Gastrocnemius medialis (tissue), 4 donors: ENCODE measurements at regions not wholly inside any gene's neighbourhood (a gene's known extent, or its start where the extent isn't known, plus 50 kb on each side); places are given as distances from the start of the nearest gene placed in this dataset.

ENCODE experiments used
- ATAC-seq, 2 donors: fragments of 150-250 bp; one replicate each; pipeline ENCODE4 v1.9.1; 2016
- DNase-seq, 2 donors: peaks; one replicate each; pipeline ENCODE4 v3.0.0-alpha.2; 2019
- H3K27ac ChIP-seq, 4 donors: fragments of 200-600 bp; sonication (generic); 1 replicate in 1 of 4; 2 replicates in 3 of 4; pipeline ENCODE4 v1.5.1; 2016 to 2018; ENCODE audit warnings: mild to moderate bottlenecking in 2 of 4, moderate library complexity in 1 of 4
- H3K27me3 ChIP-seq, 3 donors: fragments of 200-600 bp; sonication (generic) in 2 of 3; 1 replicate in 1 of 3; 2 replicates in 2 of 3; pipeline versions ENCODE4 v1.5.1 to v1.6.0; 2016 to 2019; ENCODE audit warnings: mild to moderate bottlenecking in 1 of 3, moderate library complexity in 1 of 3
- H3K36me3 ChIP-seq, 2 donors: fragments of 200-600 bp; sonication (generic) in 1 of 2; one replicate each; pipeline ENCODE4 v1.5.1; 2017 to 2018
- H3K4me1 ChIP-seq, 2 donors: fragments of 200-600 bp; sonication (generic) in 1 of 2; one replicate each; pipeline ENCODE4 v1.5.1; 2016 to 2017; ENCODE audit warnings: mild to moderate bottlenecking in 2 of 2
- H3K4me3 ChIP-seq, 4 donors: fragments of 200-600 bp; sonication (generic) in 3 of 4; 1 replicate in 1 of 4; 2 replicates in 3 of 4; pipeline ENCODE4 v1.5.1; 2016 to 2019; ENCODE audit warnings: mild to moderate bottlenecking in 2 of 4
- H3K9me3 ChIP-seq, 3 donors: fragments of 200-600 bp; sonication (generic) in 2 of 3; 1 replicate in 1 of 3; 2 replicates in 2 of 3; pipeline ENCODE4 v1.5.1; 2016 to 2019
- CTCF ChIP-seq, 5 experiments: fragments of 450-650 bp in 3 of 5; fragments of 200-600 bp in 2 of 5; sonication (generic) in 2 of 5; IDR thresholded peaks in 4 of 5; conservative IDR thresholded peaks in 1 of 5; 1 replicate in 4 of 5; 2 replicates in 1 of 5; pipeline ENCODE4 v1.5.1; 2016 to 2019; ENCODE audit warnings: antibody characterized with exemption in 5 of 5, mild to moderate bottlenecking in 3 of 5, moderate library complexity in 3 of 5
- POLR2A ChIP-seq, 2 donors: fragments of 450-650 bp; IDR thresholded peaks; one replicate each; pipeline ENCODE4 v1.6.1; 2017; ENCODE audit warnings: antibody characterized with exemption in 2 of 2, mild to moderate bottlenecking in 2 of 2, moderate library complexity in 2 of 2
- in situ Hi-C, 4 donors: fragments of 200-750 bp; cut with MboI; loops; one replicate each; pipeline versions ENCODE4 v1.15.0 to v1.8.0; 2017; ENCODE audit warnings: low sequenced_read_pairs in 4 of 4
- intact Hi-C: fragments of 100-400 bp; cut with DNase I; formaldehyde crosslinking; loops from one replicate; pipeline ENCODE4 v1.15.1; 2023; ENCODE audit warnings: low total_unique reads

GRCh38 chr10:107485019-107485418 lies 320.5 kb upstream of the SORCS1 start:
- Histone ChIP-seq H3K27me3 (no peaks in the 10 kb centered on the region), H3K36me3 (no peaks in the 10 kb centered on the region), H3K27ac (no peak overlapping the region), H3K9me3 (no peaks in the 10 kb centered on the region), H3K4me3 (no peak overlapping the region), H3K4me1 (no peaks in the 10 kb centered on the region)
- in situ Hi-C loops: no loop called here
- ATAC-seq (no peak), DNase-seq (no peak)
- TF ChIP-seq CTCF (IDR thresholded peaks at IDR 0.05 in 4 of 5, conservative IDR thresholded peaks at IDR 0.05 in 1 of 5): no peak
- TF ChIP-seq POLR2A (IDR thresholded peaks at IDR 0.05): no peak
- intact Hi-C loops: no loop called here

GRCh38 chr10:107481881-107482280 lies 317.4 kb upstream of the SORCS1 start:
- in situ Hi-C loops (no loop called here), intact Hi-C loops (no loop called here)
- TF ChIP-seq POLR2A (IDR thresholded peaks at IDR 0.05) (no peak), CTCF (IDR thresholded peaks at IDR 0.05 in 4 of 5, conservative IDR thresholded peaks at IDR 0.05 in 1 of 5) (no peak)
- H3K27me3 ChIP-seq: no peaks in the 10 kb centered on the region
- H3K9me3 ChIP-seq: no peaks in the 10 kb centered on the region
- no peak overlapping the region for H3K4me3 ChIP-seq
- ATAC-seq (no peak), DNase-seq (no peak)
- no peaks in the 10 kb centered on the region for H3K4me1 ChIP-seq
- no peak overlapping the region for H3K27ac ChIP-seq
- H3K36me3 ChIP-seq: no peaks in the 10 kb centered on the region

- in situ Hi-C loops (no loop called here), intact Hi-C loops (no loop called here)
- no peak overlapping the region for H3K4me3 ChIP-seq
- TF ChIP-seq CTCF (IDR thresholded peaks at IDR 0.05 in 4 of 5, conservative IDR thresholded peaks at IDR 0.05 in 1 of 5) (no peak), POLR2A (IDR thresholded peaks at IDR 0.05) (no peak)
- H3K4me1 ChIP-seq: no peaks in the 10 kb centered on the region
- no peaks in the 10 kb centered on the region for H3K36me3 ChIP-seq
- ATAC-seq (no peak), DNase-seq (no peak)
- no peaks in the 10 kb centered on the region for H3K27me3 ChIP-seq
- H3K27ac ChIP-seq: no peak overlapping the region
- H3K9me3 ChIP-seq: no peaks in the 10 kb centered on the region
Observed at GRCh38 chr10:107481224-107481623, 316.7 kb upstream of the SORCS1 start.

GRCh38 chr10:107480781-107481180 lies 316.3 kb upstream of the SORCS1 start:
- Histone ChIP-seq H3K36me3 (no peaks in the 10 kb centered on the region), H3K9me3 (no peaks in the 10 kb centered on the region), H3K27me3 (no peaks in the 10 kb centered on the region), H3K27ac (no peak overlapping the region), H3K4me3 (no peak overlapping the region), H3K4me1 (no peaks in the 10 kb centered on the region)
- ATAC-seq: no peak
- no peak for TF ChIP-seq POLR2A (IDR thresholded peaks at IDR 0.05)
- TF ChIP-seq CTCF (IDR thresholded peaks at IDR 0.05 in 4 of 5, conservative IDR thresholded peaks at IDR 0.05 in 1 of 5): no peak
- in situ Hi-C loops (no loop called here), intact Hi-C loops (no loop called here)
- no peak for DNase-seq

- Histone ChIP-seq H3K27ac (no peak overlapping the region), H3K4me3 (no peak overlapping the region), H3K4me1 (no peaks in the 10 kb centered on the region), H3K27me3 (no peaks in the 10 kb centered on the region), H3K36me3 (no peaks in the 10 kb centered on the region), H3K9me3 (no peaks in the 10 kb centered on the region)
- TF ChIP-seq POLR2A (IDR thresholded peaks at IDR 0.05): no peak
- in situ Hi-C loops (no loop called here), intact Hi-C loops (no loop called here)
- DNase-seq (no peak), ATAC-seq (no peak)
Observed at GRCh38 chr10:107477266-107477665, 312.8 kb upstream of the SORCS1 start.
